Breast epithelium (tissue), 4 donors: ENCODE measurements at regions not wholly inside any gene's neighbourhood (a gene's known extent, or its start where the extent isn't known, plus 50 kb on each side); places are given as distances from the start of the nearest gene placed in this dataset.

ENCODE experiments used
- DNase-seq, 2 donors: peaks; one replicate each; pipeline ENCODE4 v3.0.0-alpha.2; 2019; ENCODE audit warnings: low spot score in 2 of 2
- H3K27ac ChIP-seq, 2 donors: fragments of 200-600 bp; sonication (generic) in 1 of 2; one replicate each; pipeline ENCODE4 v1.5.1; 2016 to 2019; ENCODE audit warnings: mild to moderate bottlenecking in 1 of 2
- H3K27me3 ChIP-seq, 2 donors: fragments of 200-600 bp; sonication (generic) in 1 of 2; one replicate each; pipeline versions ENCODE4 v1.5.1 to v1.6.0; 2017 to 2019; ENCODE audit warnings: control low read depth in 1 of 2, mild to moderate bottlenecking in 1 of 2
- H3K36me3 ChIP-seq: fragments of 200-600 bp; one replicate; pipeline ENCODE4 v1.5.1; 2019
- H3K4me1 ChIP-seq, 2 donors: fragments of 200-600 bp; sonication (generic); one replicate each; pipeline ENCODE4 v1.5.1; 2016 to 2019; ENCODE audit warnings: control low read depth in 1 of 2
- H3K4me3 ChIP-seq, 3 donors: fragments of 200-600 bp; sonication (generic); 1 replicate in 2 of 3; 2 replicates in 1 of 3; pipeline ENCODE4 v1.5.1; 2016 to 2019; ENCODE audit warnings: mild to moderate bottlenecking in 3 of 3, moderate library complexity in 2 of 3
- H3K9me3 ChIP-seq, 2 donors: fragments of 200-600 bp; sonication (generic) in 1 of 2; one replicate each; pipeline ENCODE4 v1.5.1; 2016 to 2019; ENCODE audit warnings: control low read depth in 1 of 2
- POLR2A ChIP-seq: fragments of 450-650 bp; IDR thresholded peaks from one replicate; pipeline ENCODE4 v1.6.1; 2016; ENCODE audit warnings: antibody characterized with exemption, mild to moderate bottlenecking, moderate library complexity
- POLR2AphosphoS5 ChIP-seq, 3 donors: sonication (generic); formaldehyde crosslinking; IDR thresholded peaks; one replicate each; pipeline ENCODE4 v1.6.1; 2017; ENCODE audit warnings: antibody characterized with exemption in 3 of 3
- intact Hi-C: fragments of 100-400 bp; cut with DNase I; formaldehyde crosslinking; loops from one replicate; pipeline ENCODE4 v1.15.1; 2023; ENCODE audit warnings: low total_unique reads
- TF ChIP-seq, protein P1 (sequence below), 3 donors: fragments of 450-650 bp; IDR thresholded peaks; one replicate each; pipeline ENCODE4 v1.5.1; 2016 to 2017; ENCODE audit warnings: antibody characterized with exemption in 3 of 3, mild to moderate bottlenecking in 3 of 3, moderate library complexity in 3 of 3

DNA sequence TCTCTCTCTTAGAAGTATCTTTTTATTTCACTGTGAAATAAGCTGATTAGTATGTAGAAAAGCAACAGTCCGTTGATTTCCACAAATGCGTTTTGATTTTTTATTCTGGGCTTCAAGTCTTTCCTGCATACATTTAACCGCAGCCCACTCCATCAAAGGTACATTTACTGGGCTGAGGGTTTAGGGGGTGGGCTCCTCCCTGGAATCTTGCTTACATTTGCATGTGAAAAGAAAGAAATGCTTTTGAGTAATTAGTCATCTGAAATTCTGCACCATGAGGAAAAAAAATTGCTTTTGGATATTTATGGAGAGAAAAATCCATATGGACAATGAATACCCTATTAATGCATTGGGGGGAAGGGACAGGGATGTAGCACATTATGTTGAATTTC lies 178.3 kb upstream of the MCHR2 start:
- Histone ChIP-seq H3K4me3 (no peak overlapping the region), H3K27ac (no peak overlapping the region), H3K4me1 (no peaks in the 10 kb centered on the region), H3K36me3 (no peaks in the 10 kb centered on the region), H3K9me3 (no peaks in the 10 kb centered on the region), H3K27me3 (no peaks in the 10 kb centered on the region)
- no peak for DNase-seq
- TF ChIP-seq POLR2A (no peak), POLR2AphosphoS5 (IDR thresholded peaks at IDR 0.05) (no peak)
- TF ChIP-seq, protein P1, sequence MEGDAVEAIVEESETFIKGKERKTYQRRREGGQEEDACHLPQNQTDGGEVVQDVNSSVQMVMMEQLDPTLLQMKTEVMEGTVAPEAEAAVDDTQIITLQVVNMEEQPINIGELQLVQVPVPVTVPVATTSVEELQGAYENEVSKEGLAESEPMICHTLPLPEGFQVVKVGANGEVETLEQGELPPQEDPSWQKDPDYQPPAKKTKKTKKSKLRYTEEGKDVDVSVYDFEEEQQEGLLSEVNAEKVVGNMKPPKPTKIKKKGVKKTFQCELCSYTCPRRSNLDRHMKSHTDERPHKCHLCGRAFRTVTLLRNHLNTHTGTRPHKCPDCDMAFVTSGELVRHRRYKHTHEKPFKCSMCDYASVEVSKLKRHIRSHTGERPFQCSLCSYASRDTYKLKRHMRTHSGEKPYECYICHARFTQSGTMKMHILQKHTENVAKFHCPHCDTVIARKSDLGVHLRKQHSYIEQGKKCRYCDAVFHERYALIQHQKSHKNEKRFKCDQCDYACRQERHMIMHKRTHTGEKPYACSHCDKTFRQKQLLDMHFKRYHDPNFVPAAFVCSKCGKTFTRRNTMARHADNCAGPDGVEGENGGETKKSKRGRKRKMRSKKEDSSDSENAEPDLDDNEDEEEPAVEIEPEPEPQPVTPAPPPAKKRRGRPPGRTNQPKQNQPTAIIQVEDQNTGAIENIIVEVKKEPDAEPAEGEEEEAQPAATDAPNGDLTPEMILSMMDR (IDR thresholded peaks at IDR 0.05): no peak
- intact Hi-C loops: loop anchor here (5.0 kb wide), 1 partner anchor 780 kb away; no protein-coding TSS in a partner anchor

DNA sequence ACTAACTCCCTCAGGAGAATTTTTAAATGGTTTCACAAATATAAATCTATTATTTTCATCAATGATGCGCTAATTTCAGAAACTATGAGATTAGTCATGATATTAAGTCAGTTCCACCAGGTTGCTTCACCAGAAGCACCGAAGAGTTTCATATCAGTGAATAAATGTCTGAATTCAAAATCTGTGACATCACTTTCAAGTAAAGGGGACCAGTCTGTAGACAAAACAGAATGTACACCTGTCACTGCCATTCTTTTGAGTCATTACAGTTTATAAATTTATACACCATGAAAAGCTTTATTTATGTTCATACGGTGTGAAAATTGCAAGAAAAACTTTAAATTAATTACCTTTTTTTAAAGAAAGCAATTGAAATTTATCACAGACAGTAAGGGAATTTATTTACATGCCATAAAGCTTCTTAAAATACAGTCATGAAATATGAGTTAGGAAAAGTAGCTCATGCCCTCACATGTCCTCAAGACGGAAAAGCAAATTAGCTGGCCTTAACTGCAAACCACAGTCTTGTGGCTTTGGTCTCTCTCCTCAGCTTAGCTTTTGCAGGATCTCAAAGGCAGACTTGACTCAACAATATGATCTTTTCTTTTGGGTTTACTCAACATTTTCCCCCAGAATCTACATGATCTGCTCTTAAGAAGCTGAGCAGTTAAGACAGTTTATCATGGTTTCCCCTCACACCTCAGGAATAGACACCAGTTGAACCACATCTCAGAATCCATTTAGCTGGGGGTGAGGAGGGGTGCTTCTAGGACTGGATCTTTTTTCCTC lies 177.7 kb upstream of the MCHR2 start:
- intact Hi-C loops: loop anchor here (5.0 kb wide), 1 partner anchor 781 kb away; no protein-coding TSS in a partner anchor

DNA sequence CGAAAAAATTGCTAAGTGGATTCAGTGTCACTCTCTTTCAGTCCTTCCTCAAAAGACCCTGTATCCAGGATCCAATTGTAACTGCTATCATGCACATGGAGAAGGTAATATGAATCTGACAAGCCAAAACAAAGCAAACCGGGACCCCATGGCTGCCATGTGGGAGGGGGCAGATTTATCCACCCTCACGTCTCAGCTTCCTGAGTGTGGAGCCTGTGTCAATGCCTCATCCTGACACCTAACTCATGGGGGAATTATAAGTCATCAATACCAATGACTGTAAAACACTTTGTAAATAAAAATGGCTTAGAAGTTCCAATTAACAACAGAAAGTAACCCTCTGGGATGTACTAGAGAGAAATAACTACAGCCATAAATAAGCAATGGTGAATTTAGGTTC lies 174.1 kb upstream of the MCHR2 start:
- no peak for DNase-seq
- Histone ChIP-seq H3K4me3 (no peak overlapping the region), H3K4me1 (no peaks in the 10 kb centered on the region), H3K36me3 (no peaks in the 10 kb centered on the region), H3K27ac (no peak overlapping the region), H3K27me3 (no peaks in the 10 kb centered on the region), H3K9me3 (no peaks in the 10 kb centered on the region)
- intact Hi-C loops: no loop called here
- TF ChIP-seq, protein P1 (IDR thresholded peaks at IDR 0.05): no peak
- TF ChIP-seq POLR2AphosphoS5 (IDR thresholded peaks at IDR 0.05) (no peak), POLR2A (no peak)

More for the DNA sequence above, 177.7 kb upstream of the MCHR2 start:
- Histone ChIP-seq H3K36me3 (no peaks in the 10 kb centered on the region), H3K27ac (no peak overlapping the region), H3K27me3 (no peaks in the 10 kb centered on the region), H3K4me3 (no peak overlapping the region), H3K4me1 (no peaks in the 10 kb centered on the region), H3K9me3 (no peaks in the 10 kb centered on the region)
- TF ChIP-seq, protein P1 (IDR thresholded peaks at IDR 0.05): no peak
- TF ChIP-seq POLR2A (no peak), POLR2AphosphoS5 (IDR thresholded peaks at IDR 0.05) (no peak)
- no peak for DNase-seq

DNA sequence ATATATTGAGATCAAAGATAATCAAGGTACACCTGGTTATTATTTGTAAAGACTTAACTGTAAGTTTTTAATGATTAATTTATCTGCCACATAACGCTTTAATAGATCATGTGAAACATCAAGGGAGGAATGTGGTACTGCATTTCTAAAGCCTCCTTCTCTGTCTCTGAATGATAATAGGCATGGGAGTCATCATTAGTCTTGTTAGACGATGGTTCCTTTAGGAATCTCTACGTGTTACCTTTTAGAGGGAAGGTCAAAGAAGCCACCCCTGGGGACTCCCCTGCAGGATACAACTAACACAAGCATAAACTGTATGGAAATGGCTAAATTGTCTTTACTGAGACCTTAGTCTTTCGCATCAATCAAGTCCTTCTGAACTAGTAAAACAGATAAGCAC lies 173.6 kb upstream of the MCHR2 start:
- Histone ChIP-seq H3K4me3 (no peak overlapping the region), H3K27ac (no peak overlapping the region), H3K36me3 (no peaks in the 10 kb centered on the region), H3K27me3 (no peaks in the 10 kb centered on the region), H3K4me1 (no peaks in the 10 kb centered on the region), H3K9me3 (no peaks in the 10 kb centered on the region)
- TF ChIP-seq, protein P1 (IDR thresholded peaks at IDR 0.05): no peak
- no peak for TF ChIP-seq POLR2AphosphoS5 (IDR thresholded peaks at IDR 0.05)
- no peak for TF ChIP-seq POLR2A
- DNase-seq: no peak
- intact Hi-C loops: no loop called here

DNA sequence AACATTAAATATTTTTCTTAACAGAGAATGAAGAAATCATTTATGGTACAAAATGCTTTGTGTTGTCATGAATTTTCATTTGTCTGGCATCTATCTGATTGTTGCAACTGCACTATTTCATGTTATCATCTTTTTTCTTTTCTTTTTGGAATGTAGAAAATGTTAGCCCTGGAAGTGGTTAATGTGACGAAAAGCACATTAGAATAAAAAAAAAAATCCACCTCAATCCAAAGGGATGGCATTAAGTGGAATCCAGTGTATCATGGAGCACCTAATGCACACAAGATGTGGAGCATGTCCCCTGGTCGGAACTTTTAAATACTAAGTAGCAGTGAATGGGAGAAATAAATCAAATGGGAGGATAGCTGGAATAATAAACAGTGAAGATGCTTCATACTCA lies 172.9 kb upstream of the MCHR2 start:
- no peak overlapping the region for H3K27ac ChIP-seq
- no peaks in the 10 kb centered on the region for H3K36me3 ChIP-seq
- intact Hi-C loops: no loop called here
- H3K4me1 ChIP-seq: no peaks in the 10 kb centered on the region
- no peaks in the 10 kb centered on the region for H3K9me3 ChIP-seq
- H3K27me3 ChIP-seq: no peaks in the 10 kb centered on the region
- DNase-seq: no peak
- TF ChIP-seq POLR2A (no peak), POLR2AphosphoS5 (IDR thresholded peaks at IDR 0.05) (no peak)
- TF ChIP-seq, protein P1 (IDR thresholded peaks at IDR 0.05): no peak
- H3K4me3 ChIP-seq: no peak overlapping the region
